A549 (cell line): ENCODE measurements at regions not wholly inside any gene's neighbourhood (a gene's known extent, or its start where the extent isn't known, plus 50 kb on each side); places are given as distances from the start of the nearest gene placed in this dataset.

Experiments
- ATAC-seq, 2 experiments: fragments of 200-7000 bp in 1 of 2; fragments of >200 bp in 1 of 2; cut with Nextera tagmentation in 1 of 2; cut with Tn5 transposase in 1 of 2; 3 replicates each; pipeline versions ENCODE4 v1.8.0 to v1.9.1; 2018 to 2020; ENCODE audit warnings: mild to moderate bottlenecking in 1 of 2, moderate library complexity in 1 of 2
- CTCF ChIA-PET: fragments of 300-600 bp; sonication (Branson Sonifier 250); formaldehyde crosslinking; extraction: SDS; loops from one replicate; lab custom pipeline; 2021; ENCODE audit warnings: antibody characterized with exemption, inconsistent platforms; lab: Yijun Ruan, JAX
- POLR2A ChIA-PET: fragments of 350-600 bp; formaldehyde crosslinking; extraction: SDS; loops from one replicate; lab custom pipeline; 2021; ENCODE audit warnings: antibody characterized with exemption, inconsistent platforms; lab: Yijun Ruan, JAX
- DNase-seq, 2 experiments: peaks; one replicate each; pipeline versions ENCODE4 v3.0.0 to v3.0.0-alpha.2; 2011 to 2016; ENCODE audit warnings: low read depth in 1 of 2, low spot score in 1 of 2
- FAIRE-seq: peaks from 2 replicates; lab custom pipeline; 2011; peaks lifted over from hg19 to GRCh38; lab: Jason Lieb, UNC
- H3K27ac ChIP-seq, 2 experiments: fragments of >200 bp; sonication (Bioruptor Twin); formaldehyde crosslinking; 3 replicates each; pipeline ENCODE4 v1.5.1; 2016 to 2017
- H3K4me1 ChIP-seq: fragments of >200 bp; sonication (Bioruptor Twin); formaldehyde crosslinking; 3 replicates; pipeline ENCODE4 v1.6.1; 2016
- H3K4me2 ChIP-seq: fragments of >200 bp; sonication (Bioruptor Twin); formaldehyde crosslinking; 3 replicates; pipeline ENCODE4 v1.6.1; 2016
- H3K4me3 ChIP-seq: fragments of >200 bp; sonication (Bioruptor Twin); formaldehyde crosslinking; 3 replicates; pipeline ENCODE4 v1.5.1; 2016
- H3K9me3 ChIP-seq: fragments of >200 bp; sonication (Bioruptor Twin); formaldehyde crosslinking; 3 replicates; pipeline ENCODE4 v1.6.1; 2016
- BCL3 ChIP-seq: fragments of >200 bp; sonication (Bioruptor Twin); formaldehyde crosslinking; IDR thresholded peaks from 3 replicates; pipeline ENCODE4 v1.6.1; 2016
- CBX2 ChIP-seq: fragments of 200-600 bp; sonication (generic); IDR thresholded peaks from 2 replicates; pipeline ENCODE4 v1.6.1; 2016; ENCODE audit warnings: low read depth, mild to moderate bottlenecking, borderline replicate concordance
- CBX8 ChIP-seq: fragments of 200-600 bp; sonication (generic); IDR thresholded peaks from 2 replicates; pipeline ENCODE4 v1.6.1; 2016
- CEBPB ChIP-seq, 2 experiments: fragments of >200 bp in 1 of 2; sonication (Bioruptor Twin) in 1 of 2; formaldehyde crosslinking in 1 of 2; IDR thresholded peaks; 2 replicates each; pipeline ENCODE4 v1.6.1; 2012 to 2016
- CHD2 ChIP-seq: fragments of 150-350 bp; IDR thresholded peaks from 2 replicates; pipeline ENCODE4 v1.6.1; 2014; ENCODE audit warnings: low read length; ENCODE audit not compliant: partially characterized antibody
- CHD4 ChIP-seq: fragments of 200-600 bp; sonication (generic); IDR thresholded peaks from 2 replicates; pipeline ENCODE4 v1.6.1; 2016; ENCODE audit warnings: antibody characterized with exemption, mild to moderate bottlenecking, borderline replicate concordance
- EHF ChIP-seq: fragments of 250-450 bp; sonication (Bioruptor Pico); IDR thresholded peaks from 2 replicates; pipeline ENCODE4 v1.5.0; 2020; ENCODE audit warnings: mild to moderate bottlenecking
- FOSB ChIP-seq: fragments of 250-450 bp; sonication (Bioruptor Pico); IDR thresholded peaks from 2 replicates; pipeline ENCODE4 v1.5.0; 2020; ENCODE audit warnings: mild to moderate bottlenecking, moderate library complexity
- GATA3 ChIP-seq: IDR thresholded peaks from 2 replicates; pipeline ENCODE4 v1.6.1; 2012; ENCODE audit warnings: borderline replicate concordance
- HOXB13 ChIP-seq: fragments of 250-450 bp; sonication (Bioruptor Pico); IDR thresholded peaks from 2 replicates; pipeline ENCODE4 v1.5.0; 2020; ENCODE audit warnings: low read depth, mild to moderate bottlenecking, moderate library complexity
- HOXB5 ChIP-seq: fragments of 250-450 bp; sonication (Bioruptor Pico); IDR thresholded peaks from 2 replicates; pipeline ENCODE4 v1.5.0; 2020; ENCODE audit warnings: mild to moderate bottlenecking, moderate library complexity
- JUNB ChIP-seq: fragments of >200 bp; sonication (Bioruptor Twin); formaldehyde crosslinking; IDR thresholded peaks from 2 replicates; pipeline ENCODE4 v1.6.1; 2016
- KDM1A ChIP-seq: fragments of 200-600 bp; sonication (generic); IDR thresholded peaks from 2 replicates; pipeline ENCODE4 v1.6.1; 2016; ENCODE audit warnings: low read depth, mild to moderate bottlenecking
- KDM5A ChIP-seq: fragments of 200-600 bp; sonication (generic); IDR thresholded peaks from 2 replicates; pipeline ENCODE4 v1.6.1; 2016; ENCODE audit warnings: antibody characterized with exemption, mild to moderate bottlenecking
- MAFK ChIP-seq: fragments of 450-650 bp; IDR thresholded peaks from 2 replicates; pipeline ENCODE4 v1.6.1; 2014; ENCODE audit not compliant: partially characterized antibody
- MAX ChIP-seq: IDR thresholded peaks from 2 replicates; pipeline ENCODE4 v1.6.1; 2012
- MAZ ChIP-seq: fragments of 150-350 bp; IDR thresholded peaks from 2 replicates; pipeline ENCODE4 v1.6.1; 2014; ENCODE audit warnings: antibody characterized with exemption, low read depth, low read length, borderline replicate concordance
- MYC ChIP-seq: IDR thresholded peaks from 2 replicates; pipeline ENCODE4 v1.6.1; 2012; ENCODE audit warnings: mild to moderate bottlenecking, inconsistent platforms, low read length, improper control_type of control experiment, borderline replicate concordance
- NFE2L2 ChIP-seq: fragments of 150-350 bp; conservative IDR thresholded peaks from 2 replicates; pipeline ENCODE4 v1.6.1; 2014; ENCODE audit warnings: low read length
- PHF8 ChIP-seq: fragments of 200-600 bp; sonication (generic); IDR thresholded peaks from 2 replicates; pipeline ENCODE4 v1.6.1; 2016; ENCODE audit warnings: low read depth, mild to moderate bottlenecking, antibody characterized with exemption, moderate library complexity, borderline replicate concordance
- POLR2A ChIP-seq: IDR thresholded peaks from 2 replicates; pipeline ENCODE4 v1.6.1; 2012; ENCODE audit warnings: mild to moderate bottlenecking, low read length
- RCOR1 ChIP-seq: fragments of 150-350 bp; IDR thresholded peaks from 2 replicates; pipeline ENCODE4 v1.6.1; 2014; ENCODE audit warnings: antibody characterized with exemption, low read length, low read depth
- SMC3 ChIP-seq: fragments of >200 bp; sonication (Bioruptor Twin); formaldehyde crosslinking; IDR thresholded peaks from 3 replicates; pipeline ENCODE4 v1.6.1; 2018; ENCODE audit warnings: inconsistent platforms
- SREBF2 ChIP-seq: fragments of 450-650 bp; IDR thresholded peaks from 2 replicates; pipeline ENCODE4 v1.6.1; 2014; ENCODE audit warnings: mild to moderate bottlenecking, moderate library complexity
- TP53 ChIP-seq: fragments of 250-450 bp; sonication (Bioruptor Pico); IDR thresholded peaks from 2 replicates; pipeline ENCODE4 v1.5.0; 2021; ENCODE audit warnings: mild to moderate bottlenecking, moderate library complexity
- USF2 ChIP-seq: fragments of 450-650 bp; IDR thresholded peaks from 2 replicates; pipeline ENCODE4 v1.6.1; 2014; ENCODE audit warnings: antibody characterized with exemption
- ZC3H11A ChIP-seq: fragments of 450-650 bp; IDR thresholded peaks from 2 replicates; pipeline ENCODE4 v1.6.1; 2014; ENCODE audit warnings: antibody characterized with exemption, mild to moderate bottlenecking
- ZFP36 ChIP-seq: fragments of 450-650 bp; IDR thresholded peaks from 2 replicates; pipeline ENCODE4 v1.6.1; 2014; ENCODE audit warnings: borderline replicate concordance; ENCODE audit not compliant: partially characterized antibody
- ZNF302 ChIP-seq: fragments of 250-450 bp; sonication (Bioruptor Pico); IDR thresholded peaks from 2 replicates; pipeline ENCODE4 v1.9.0; 2021; ENCODE audit warnings: inconsistent platforms, mild to moderate bottlenecking, moderate library complexity
- ZSCAN20 ChIP-seq: fragments of 250-450 bp; sonication (Bioruptor Pico); IDR thresholded peaks from 2 replicates; pipeline ENCODE4 v1.8.0; 2022; ENCODE audit warnings: mild to moderate bottlenecking, moderate library complexity
- WGBS: methylation state at CpG from one replicate; pipeline ENCODE4 v1.1.6; 2017; ENCODE audit errors: missing lambda C conversion rate; 5-methylcytosine and 5-hydroxymethylcytosine counted together
- TF ChIP-seq, protein P1 (sequence below): IDR thresholded peaks from 2 replicates; pipeline ENCODE4 v1.6.1; 2012

- Histone ChIP-seq H3K4me1 (no peaks in the 10 kb centered on the region), H3K4me3 (no peak overlapping the region), H3K27ac (no peak overlapping the region), H3K9me3 (no peaks in the 10 kb centered on the region), H3K4me2 (no peak overlapping the region)
- CTCF ChIA-PET: no interaction called here
- no peak for DNase-seq
- ATAC-seq: no peak
- 29% methylated on average over 5 of the region's 5 CpGs for WGBS
- POLR2A ChIA-PET: no interaction called here
- no peak for FAIRE-seq
- TF ChIP-seq KDM1A (no peak), USF2 (no peak), FOSB (no peak), MAX (no peak), ZSCAN20 (no peak), POLR2A (no peak), RCOR1 (no peak), ZNF302 (CRISPR knock-in tag) (no peak)
- TF ChIP-seq, protein P1, sequence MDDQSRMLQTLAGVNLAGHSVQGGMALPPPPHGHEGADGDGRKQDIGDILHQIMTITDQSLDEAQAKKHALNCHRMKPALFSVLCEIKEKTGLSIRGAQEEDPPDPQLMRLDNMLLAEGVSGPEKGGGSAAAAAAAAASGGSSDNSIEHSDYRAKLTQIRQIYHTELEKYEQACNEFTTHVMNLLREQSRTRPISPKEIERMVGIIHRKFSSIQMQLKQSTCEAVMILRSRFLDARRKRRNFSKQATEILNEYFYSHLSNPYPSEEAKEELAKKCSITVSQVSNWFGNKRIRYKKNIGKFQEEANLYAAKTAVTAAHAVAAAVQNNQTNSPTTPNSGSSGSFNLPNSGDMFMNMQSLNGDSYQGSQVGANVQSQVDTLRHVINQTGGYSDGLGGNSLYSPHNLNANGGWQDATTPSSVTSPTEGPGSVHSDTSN: no peak
These were observed 89.6 kb upstream of the SLC35F1 start for GRCh38 chr6:117817499-117817898.

- ChIA-PET CTCF (no interaction called here), POLR2A (no interaction called here)
- Histone ChIP-seq H3K4me1 (no peaks in the 10 kb centered on the region), H3K4me2 (no peak overlapping the region), H3K9me3 (no peaks in the 10 kb centered on the region), H3K4me3 (no peak overlapping the region), H3K27ac (no peak overlapping the region)
- DNase-seq (no peak), FAIRE-seq (no peak), ATAC-seq (no peak)
- TF ChIP-seq PHF8 (no peak), MAFK (peak; percentile 15), EHF (no peak), SMC3 (no peak), FOSB (no peak), BCL3 (no peak), NFE2L2 (no peak), ZNF302 (CRISPR knock-in tag) (no peak)
These were observed 89.1 kb upstream of the SLC35F1 start for GRCh38 chr6:117817992-117818391.

DNA sequence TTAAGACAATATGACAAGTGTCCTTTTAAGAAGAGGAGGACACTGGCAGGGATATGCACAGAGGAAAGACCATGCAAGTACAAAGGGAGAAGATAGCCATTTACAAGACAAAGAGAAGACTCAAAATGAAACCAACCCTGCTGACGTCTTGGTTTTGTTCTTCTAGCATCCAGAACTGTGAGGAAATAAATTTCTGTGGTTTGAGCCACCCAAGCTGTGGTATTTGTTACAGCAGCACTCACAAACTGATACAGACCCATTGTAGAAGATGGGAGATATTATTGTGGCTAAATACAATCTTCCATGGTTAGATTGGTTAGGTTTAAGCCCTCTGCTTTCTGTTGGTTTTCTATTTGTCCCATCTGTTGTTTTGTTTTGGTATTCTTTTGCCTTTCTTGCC lies 88.6 kb upstream of the SLC35F1 start:
- TF ChIP-seq EHF: no peak
- TF ChIP-seq MAZ: no peak
- no peak for TF ChIP-seq ZC3H11A
- no peak for TF ChIP-seq CBX8
- no peak for TF ChIP-seq HOXB5
- no peak for TF ChIP-seq CBX2
- no peak for TF ChIP-seq CHD4
- no peak for TF ChIP-seq ZFP36
- TF ChIP-seq CEBPB (IDR thresholded peaks at IDR 0.05): no peak
- TF ChIP-seq MAX: no peak
- no peak for TF ChIP-seq HOXB13
- no peak for TF ChIP-seq CHD2
- no peak for TF ChIP-seq GATA3
- no peak for TF ChIP-seq JUNB
- TF ChIP-seq SREBF2: no peak
- TF ChIP-seq KDM5A: no peak
- no peak for TF ChIP-seq SMC3
- no peak for TF ChIP-seq BCL3
- no peak for TF ChIP-seq MYC
- no peak for TF ChIP-seq TP53 (CRISPR knock-in tag)
- ATAC-seq (no peak), FAIRE-seq (no peak), DNase-seq (no peak)
- POLR2A ChIA-PET: no interaction called here
- H3K4me2 ChIP-seq: no peak overlapping the region
- H3K9me3 ChIP-seq: no peaks in the 10 kb centered on the region
- CTCF ChIA-PET: no interaction called here
- H3K27ac ChIP-seq: no peak overlapping the region
- WGBS: 0% methylated on average over 1 of the region's 1 CpG
- H3K4me3 ChIP-seq: no peak overlapping the region
- H3K4me1 ChIP-seq: no peaks in the 10 kb centered on the region
